DMS 273 treated with DMSO at 0.1 percent for 48 hours (cell line): ENCODE measurements at regions not wholly inside any gene's neighbourhood (a gene's known extent, or its start where the extent isn't known, plus 50 kb on each side); places are given as distances from the start of the nearest gene placed in this dataset.

ENCODE experiments used
- DNase-seq: peaks from one replicate; lab custom pipeline; 2025; lab: John Stamatoyannopoulos, UW

GRCh38 chr16:65202461-65202860 lies 80.6 kb upstream of the CDH11 start:
- no peak for DNase-seq

DNA sequence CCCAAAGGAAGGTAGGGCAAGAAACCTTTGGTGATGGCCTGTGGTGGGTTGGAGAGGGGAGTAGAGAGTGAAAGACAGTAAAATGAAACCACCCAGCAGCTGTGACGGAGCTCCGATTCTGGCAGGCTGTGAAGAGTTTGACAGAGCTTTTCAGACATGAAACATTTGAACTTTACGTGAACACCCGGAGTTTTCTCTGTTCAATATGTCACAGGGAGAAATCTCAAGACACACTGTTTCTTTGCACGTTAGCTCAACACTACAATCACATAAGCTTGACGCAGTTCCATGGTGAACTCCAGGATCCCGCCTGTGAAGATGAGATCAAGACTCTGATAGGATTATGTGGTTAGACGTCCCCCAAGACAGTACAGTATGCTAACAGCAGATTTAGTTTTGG lies 79.6 kb upstream of the CDH11 start:
- DNase-seq = no peak

DNA sequence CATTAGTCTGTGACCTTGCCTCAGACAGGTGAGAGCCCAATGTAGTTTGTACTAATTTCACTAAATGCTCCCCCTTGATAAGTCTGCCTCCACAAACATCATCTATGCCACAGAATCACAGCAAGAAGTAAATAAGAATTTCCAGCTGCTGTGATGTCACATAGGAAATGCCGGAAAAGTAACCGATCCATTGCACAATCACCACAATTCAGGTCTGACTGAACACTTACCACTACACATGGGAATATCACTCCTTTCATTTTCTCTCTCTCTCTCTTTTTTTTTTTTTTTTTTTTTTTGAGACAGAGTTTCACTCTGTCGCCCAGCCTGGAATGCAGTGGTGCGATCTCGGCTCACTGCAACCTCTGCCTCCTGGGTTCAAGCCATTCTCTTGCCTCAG lies 79.0 kb upstream of the CDH11 start:
- no peak for DNase-seq

DNA sequence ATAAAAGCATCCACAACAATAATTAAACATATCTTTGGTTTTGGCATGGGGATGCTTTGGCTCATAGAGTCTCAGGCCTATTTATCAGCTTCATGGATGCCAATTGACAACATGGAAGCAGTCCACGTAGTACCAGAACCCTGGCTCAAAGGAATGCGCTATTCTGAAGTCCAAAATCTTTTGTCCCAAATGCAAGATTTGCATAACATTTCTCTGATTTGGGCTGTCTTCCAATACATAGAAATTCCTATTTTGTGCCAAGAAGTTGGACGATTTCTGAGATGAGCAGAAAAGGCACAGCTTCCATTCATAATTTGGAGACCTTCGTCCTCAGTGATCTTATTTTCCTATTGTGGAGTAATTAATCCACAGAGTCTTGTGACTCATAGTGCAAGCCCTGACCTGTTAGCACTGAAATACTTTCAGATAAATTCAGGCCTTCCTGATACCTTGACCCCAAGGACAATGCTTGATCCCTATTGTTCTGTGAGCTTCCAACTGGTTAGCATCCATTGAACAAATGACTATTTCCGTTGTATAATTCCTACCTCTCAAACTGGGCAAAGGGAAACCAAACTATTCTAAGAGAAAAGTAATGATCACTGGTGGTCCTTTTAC lies 78.4 kb upstream of the CDH11 start:
- no peak for DNase-seq

GRCh38 chr16:65196420-65197075 lies 74.7 kb upstream of the CDH11 start:
- no peak for DNase-seq

GRCh38 chr16:65195998-65196397 lies 74.1 kb upstream of the CDH11 start:
- DNase-seq = no peak

DNA sequence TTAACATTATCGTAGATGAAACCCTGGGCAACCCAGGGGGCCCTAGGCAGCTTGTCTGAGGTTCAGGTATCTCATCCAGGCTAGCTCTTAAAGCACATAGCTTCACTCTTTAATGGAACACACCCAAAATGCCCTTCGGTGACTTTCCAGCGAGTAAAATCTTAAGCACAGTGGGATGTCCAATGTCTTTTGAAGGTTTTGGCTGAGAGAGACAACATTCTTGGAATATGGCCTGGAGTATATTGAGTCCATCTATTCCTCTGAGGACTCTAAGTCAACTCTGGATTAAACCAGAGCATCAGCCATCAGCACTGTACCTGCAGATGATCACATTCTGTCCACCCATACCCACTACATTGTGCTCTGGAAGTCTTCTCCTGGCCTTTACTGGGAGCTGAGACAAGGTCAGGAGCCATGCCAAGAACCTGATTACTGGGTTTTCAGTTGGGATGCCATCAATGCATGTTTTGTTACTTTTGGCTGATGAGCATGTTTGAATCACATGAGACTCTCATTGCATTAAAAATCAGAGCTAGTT lies 63.4 kb upstream of the CDH11 start:
- DNase-seq = no peak

- no peak for DNase-seq
These were observed 59.3 kb upstream of the CDH11 start for GRCh38 chr16:65181071-65181561.

DNA sequence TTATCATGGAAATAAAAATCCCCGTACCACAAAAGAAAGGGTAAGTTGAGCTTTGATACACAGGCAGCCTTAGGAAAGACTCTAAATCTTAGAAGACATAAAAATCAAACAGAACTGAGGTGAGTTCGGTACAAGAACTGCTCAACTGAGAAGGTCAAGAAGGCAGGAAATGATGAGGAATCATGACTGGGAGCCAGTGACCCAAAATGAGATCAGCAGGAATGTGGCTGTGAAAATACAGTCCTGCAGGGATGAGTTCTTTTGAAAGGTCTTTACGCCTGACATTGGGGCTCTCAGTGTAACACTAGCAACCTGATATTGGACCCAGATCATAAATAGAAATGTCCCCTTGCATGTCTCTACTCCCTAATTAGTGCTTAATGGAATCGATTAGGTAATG lies 56.3 kb upstream of the CDH11 start:
- no peak for DNase-seq

GRCh38 chr16:65176603-65177002 lies 54.7 kb upstream of the CDH11 start:
- DNase-seq = no peak

DNA sequence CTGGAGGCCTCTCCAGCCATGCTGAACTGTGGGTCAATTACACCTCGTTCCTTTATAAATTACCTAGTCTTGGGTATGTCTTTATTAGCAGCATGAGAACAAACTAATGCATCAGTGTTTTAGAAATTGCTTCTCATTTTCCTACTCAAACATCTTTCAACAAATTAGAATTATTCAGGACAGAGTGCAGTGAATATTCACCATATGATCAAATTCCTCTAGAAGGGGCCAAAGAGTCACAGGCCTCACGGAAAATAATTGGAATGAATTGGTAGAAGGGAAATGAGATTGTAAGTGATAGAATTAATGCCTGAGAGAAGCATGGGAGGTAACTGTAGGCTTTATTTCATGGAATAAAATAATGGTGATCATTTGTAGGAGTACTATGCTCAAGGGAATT lies 50.5 kb upstream of the CDH11 start:
- no peak for DNase-seq
